ENCODE measurements at regions not wholly inside any gene's neighbourhood (a gene's known extent, or its start where the extent isn't known, plus 50 kb on each side); places are given as distances from the start of the nearest gene placed in this dataset.

DNA sequence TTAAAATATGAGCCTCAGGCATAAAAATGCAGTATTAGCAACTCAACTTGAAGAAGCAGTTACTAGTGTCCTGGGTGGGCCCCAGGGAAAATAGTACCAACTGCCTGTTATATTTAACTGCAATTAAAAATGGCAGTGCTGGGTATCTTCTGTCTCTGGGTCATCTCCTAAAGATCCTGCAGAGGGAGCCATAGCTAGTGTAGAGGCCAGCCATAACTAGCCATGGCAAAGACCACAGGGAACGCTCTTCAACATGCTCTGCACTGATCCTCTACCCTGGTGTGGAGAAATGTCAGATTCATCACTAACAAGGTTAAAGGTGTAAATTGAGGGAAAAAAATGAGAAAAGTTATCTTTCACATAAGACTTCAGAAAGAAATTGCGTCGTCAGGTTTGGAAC lies 181.3 kb downstream of the SNRPN start:
- no peak for DNase-seq (ENCODE audit: low read depth in 1 of 2, low spot score in 1 of 2)
- TF ChIP-seq GABPA (IDR thresholded peaks at IDR 0.05; ENCODE audit: low read depth) (no peak), POLR2AphosphoS5 (IDR thresholded peaks at IDR 0.05; ENCODE audit: low read depth) (no peak), SPI1 (IDR thresholded peaks at IDR 0.05; ENCODE audit: borderline replicate concordance, low read depth) (no peak)
- TF ChIP-seq, protein P1, sequence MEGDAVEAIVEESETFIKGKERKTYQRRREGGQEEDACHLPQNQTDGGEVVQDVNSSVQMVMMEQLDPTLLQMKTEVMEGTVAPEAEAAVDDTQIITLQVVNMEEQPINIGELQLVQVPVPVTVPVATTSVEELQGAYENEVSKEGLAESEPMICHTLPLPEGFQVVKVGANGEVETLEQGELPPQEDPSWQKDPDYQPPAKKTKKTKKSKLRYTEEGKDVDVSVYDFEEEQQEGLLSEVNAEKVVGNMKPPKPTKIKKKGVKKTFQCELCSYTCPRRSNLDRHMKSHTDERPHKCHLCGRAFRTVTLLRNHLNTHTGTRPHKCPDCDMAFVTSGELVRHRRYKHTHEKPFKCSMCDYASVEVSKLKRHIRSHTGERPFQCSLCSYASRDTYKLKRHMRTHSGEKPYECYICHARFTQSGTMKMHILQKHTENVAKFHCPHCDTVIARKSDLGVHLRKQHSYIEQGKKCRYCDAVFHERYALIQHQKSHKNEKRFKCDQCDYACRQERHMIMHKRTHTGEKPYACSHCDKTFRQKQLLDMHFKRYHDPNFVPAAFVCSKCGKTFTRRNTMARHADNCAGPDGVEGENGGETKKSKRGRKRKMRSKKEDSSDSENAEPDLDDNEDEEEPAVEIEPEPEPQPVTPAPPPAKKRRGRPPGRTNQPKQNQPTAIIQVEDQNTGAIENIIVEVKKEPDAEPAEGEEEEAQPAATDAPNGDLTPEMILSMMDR (IDR thresholded peaks at IDR 0.05; ENCODE audit: insufficient read depth, low read length) = no peak
- TF ChIP-seq, protein P2, sequence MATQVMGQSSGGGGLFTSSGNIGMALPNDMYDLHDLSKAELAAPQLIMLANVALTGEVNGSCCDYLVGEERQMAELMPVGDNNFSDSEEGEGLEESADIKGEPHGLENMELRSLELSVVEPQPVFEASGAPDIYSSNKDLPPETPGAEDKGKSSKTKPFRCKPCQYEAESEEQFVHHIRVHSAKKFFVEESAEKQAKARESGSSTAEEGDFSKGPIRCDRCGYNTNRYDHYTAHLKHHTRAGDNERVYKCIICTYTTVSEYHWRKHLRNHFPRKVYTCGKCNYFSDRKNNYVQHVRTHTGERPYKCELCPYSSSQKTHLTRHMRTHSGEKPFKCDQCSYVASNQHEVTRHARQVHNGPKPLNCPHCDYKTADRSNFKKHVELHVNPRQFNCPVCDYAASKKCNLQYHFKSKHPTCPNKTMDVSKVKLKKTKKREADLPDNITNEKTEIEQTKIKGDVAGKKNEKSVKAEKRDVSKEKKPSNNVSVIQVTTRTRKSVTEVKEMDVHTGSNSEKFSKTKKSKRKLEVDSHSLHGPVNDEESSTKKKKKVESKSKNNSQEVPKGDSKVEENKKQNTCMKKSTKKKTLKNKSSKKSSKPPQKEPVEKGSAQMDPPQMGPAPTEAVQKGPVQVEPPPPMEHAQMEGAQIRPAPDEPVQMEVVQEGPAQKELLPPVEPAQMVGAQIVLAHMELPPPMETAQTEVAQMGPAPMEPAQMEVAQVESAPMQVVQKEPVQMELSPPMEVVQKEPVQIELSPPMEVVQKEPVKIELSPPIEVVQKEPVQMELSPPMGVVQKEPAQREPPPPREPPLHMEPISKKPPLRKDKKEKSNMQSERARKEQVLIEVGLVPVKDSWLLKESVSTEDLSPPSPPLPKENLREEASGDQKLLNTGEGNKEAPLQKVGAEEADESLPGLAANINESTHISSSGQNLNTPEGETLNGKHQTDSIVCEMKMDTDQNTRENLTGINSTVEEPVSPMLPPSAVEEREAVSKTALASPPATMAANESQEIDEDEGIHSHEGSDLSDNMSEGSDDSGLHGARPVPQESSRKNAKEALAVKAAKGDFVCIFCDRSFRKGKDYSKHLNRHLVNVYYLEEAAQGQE (IDR thresholded peaks at IDR 0.05; ENCODE audit: insufficient replicate concordance, low read depth) = no peak
- Histone ChIP-seq H3K27ac (replicated peaks) (no peak overlapping the region), H3K27me3 (ENCODE audit: insufficient read depth, poor library complexity, severe bottlenecking) (no peaks in the 10 kb centered on the region), H3K4me3 (replicated peaks; ENCODE audit: insufficient read depth, low read length) (no peak overlapping the region)

DNA sequence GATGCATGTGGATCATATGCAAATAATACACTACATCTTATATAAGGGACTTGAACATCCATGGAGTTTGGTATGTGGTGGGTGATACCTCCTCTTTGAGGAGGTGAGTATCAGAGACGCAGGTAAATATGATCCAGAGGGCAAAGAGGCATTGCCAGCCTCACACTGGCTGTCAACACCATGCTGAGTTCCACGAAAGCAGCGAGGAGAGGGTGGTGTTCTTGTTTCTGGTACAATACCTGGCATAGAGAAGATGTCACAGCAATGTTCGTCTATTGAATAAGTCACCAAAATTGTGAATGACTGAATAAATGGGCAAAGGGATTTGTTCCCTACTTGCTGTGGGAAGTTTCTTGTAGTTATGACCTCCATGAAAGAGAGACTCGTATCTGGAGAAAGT lies 182.2 kb downstream of the SNRPN start:
- Histone ChIP-seq H3K27ac (replicated peaks) (no peak overlapping the region), H3K27me3 (ENCODE audit: insufficient read depth, poor library complexity, severe bottlenecking) (no peaks in the 10 kb centered on the region), H3K4me3 (replicated peaks; ENCODE audit: insufficient read depth, low read length) (no peak overlapping the region)
- no peak for DNase-seq (ENCODE audit: low read depth in 1 of 2, low spot score in 1 of 2)
- TF ChIP-seq, protein P2 (IDR thresholded peaks at IDR 0.05; ENCODE audit: insufficient replicate concordance, low read depth) = no peak
- TF ChIP-seq GABPA (IDR thresholded peaks at IDR 0.05; ENCODE audit: low read depth) = no peak

DNA sequence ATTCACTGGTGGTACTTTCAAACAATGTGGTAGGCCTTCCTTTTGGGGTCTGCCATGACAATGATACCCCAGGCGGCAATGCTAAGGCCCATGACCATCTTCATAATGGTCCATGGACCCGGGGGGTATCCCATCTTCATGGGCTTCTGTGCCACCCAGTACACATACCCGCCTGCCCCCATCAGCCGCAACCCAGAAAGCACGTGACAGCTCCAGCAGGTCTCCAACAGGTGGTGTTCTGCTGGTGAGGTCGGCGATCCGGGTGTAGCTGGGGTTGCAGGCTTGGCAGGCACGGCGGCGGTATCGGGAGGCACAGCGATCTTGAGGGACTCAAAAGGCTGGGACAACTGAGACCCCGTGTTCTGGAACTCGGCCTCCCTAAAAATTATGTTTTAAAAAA lies 214.5 kb downstream of the SNRPN start:
- H3K27ac ChIP-seq (replicated peaks) = no peak overlapping the region
- DNase-seq (ENCODE audit: low read depth in 1 of 2, low spot score in 1 of 2) = no peak
- TF ChIP-seq, protein P2 (IDR thresholded peaks at IDR 0.05; ENCODE audit: insufficient replicate concordance, low read depth) = no peak
- TF ChIP-seq POLR2AphosphoS5 (IDR thresholded peaks at IDR 0.05; ENCODE audit: low read depth) (no peak), SPI1 (IDR thresholded peaks at IDR 0.05; ENCODE audit: borderline replicate concordance, low read depth) (no peak), GABPA (IDR thresholded peaks at IDR 0.05; ENCODE audit: low read depth) (no peak)
- TF ChIP-seq, protein P1 (IDR thresholded peaks at IDR 0.05; ENCODE audit: insufficient read depth, low read length) = no peak
- H3K27me3 ChIP-seq (ENCODE audit: insufficient read depth, poor library complexity, severe bottlenecking) = no peaks in the 10 kb centered on the region
- no peak overlapping the region for H3K4me3 ChIP-seq (replicated peaks; ENCODE audit: insufficient read depth, low read length)

Data from HL-60 (cell line).